ENCODE measurements at regions not wholly inside any gene's neighbourhood (a gene's known extent, or its start where the extent isn't known, plus 50 kb on each side); places are given as distances from the start of the nearest gene placed in this dataset.
"Not testable (repeated sequence)": the region's sequence is repeated elsewhere in the genome, so short reads cannot be mapped to it uniquely, and the experiment has no call there.

DNA sequence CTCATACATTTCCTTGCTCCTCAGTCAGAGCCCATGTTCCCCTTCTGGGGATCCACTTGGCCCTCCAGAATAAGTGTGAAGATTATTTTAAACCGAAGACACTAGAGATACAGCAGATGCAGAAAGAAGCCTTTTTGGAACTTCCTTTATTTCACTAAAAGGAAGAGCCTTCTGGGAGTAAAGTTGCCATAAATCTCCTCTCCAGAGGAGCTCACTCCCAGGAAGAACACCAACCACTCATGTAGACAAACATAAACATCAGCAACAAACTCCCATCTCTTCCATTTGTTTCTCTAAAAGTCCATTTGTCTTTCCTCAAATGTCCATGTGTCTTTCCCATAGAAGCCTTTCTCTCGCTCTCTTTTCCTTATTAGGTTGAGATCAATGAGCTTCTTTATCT is 62.4 kb upstream of the MSH6 start:
- H3K27ac ChIP-seq = no peak overlapping the region
- no peaks in the 10 kb centered on the region for H3K27me3 ChIP-seq (ENCODE audit: low read depth)
- no peaks in the 10 kb centered on the region for H3K4me1 ChIP-seq
- DNase-seq (no peak), ATAC-seq (no peak)
- H3K36me3 ChIP-seq = no peaks in the 10 kb centered on the region
- no peaks in the 10 kb centered on the region for H3K9me3 ChIP-seq
- TF ChIP-seq, protein P1, sequence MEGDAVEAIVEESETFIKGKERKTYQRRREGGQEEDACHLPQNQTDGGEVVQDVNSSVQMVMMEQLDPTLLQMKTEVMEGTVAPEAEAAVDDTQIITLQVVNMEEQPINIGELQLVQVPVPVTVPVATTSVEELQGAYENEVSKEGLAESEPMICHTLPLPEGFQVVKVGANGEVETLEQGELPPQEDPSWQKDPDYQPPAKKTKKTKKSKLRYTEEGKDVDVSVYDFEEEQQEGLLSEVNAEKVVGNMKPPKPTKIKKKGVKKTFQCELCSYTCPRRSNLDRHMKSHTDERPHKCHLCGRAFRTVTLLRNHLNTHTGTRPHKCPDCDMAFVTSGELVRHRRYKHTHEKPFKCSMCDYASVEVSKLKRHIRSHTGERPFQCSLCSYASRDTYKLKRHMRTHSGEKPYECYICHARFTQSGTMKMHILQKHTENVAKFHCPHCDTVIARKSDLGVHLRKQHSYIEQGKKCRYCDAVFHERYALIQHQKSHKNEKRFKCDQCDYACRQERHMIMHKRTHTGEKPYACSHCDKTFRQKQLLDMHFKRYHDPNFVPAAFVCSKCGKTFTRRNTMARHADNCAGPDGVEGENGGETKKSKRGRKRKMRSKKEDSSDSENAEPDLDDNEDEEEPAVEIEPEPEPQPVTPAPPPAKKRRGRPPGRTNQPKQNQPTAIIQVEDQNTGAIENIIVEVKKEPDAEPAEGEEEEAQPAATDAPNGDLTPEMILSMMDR (IDR thresholded peaks at IDR 0.05) = no peak
- H3K4me3 ChIP-seq = no peak overlapping the region
- intact Hi-C loops (cut with DNase I) = no loop called here

DNA sequence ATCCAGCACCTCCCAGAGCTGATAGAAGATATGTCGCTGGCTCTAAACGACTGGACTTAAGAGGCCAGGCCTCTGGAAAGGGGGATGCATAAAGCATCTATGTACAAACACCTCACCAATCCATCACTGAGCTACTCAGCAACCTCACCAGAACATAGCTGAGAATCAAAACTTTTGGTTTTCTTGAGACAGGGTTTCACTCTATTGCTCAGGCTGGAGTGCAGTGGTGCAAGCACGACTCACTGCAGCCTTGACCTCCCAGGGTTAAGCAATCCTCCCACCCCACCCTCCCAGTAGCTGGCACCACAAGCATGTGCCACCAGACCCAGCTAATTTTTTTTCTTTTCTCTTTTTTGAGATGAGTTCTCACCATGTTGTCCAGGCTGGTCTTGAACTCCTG is 62.9 kb upstream of the MSH6 start:
- ATAC-seq = no peak
- Histone ChIP-seq H3K36me3 (no peaks in the 10 kb centered on the region), H3K27me3 (ENCODE audit: low read depth) (no peaks in the 10 kb centered on the region), H3K27ac (no peak overlapping the region), H3K9me3 (no peaks in the 10 kb centered on the region), H3K4me1 (no peaks in the 10 kb centered on the region), H3K4me3 (no peak overlapping the region)
- intact Hi-C loops (cut with DNase I) = no loop called here
- TF ChIP-seq, protein P1 (IDR thresholded peaks at IDR 0.05) = no peak
- no peak for DNase-seq

DNA sequence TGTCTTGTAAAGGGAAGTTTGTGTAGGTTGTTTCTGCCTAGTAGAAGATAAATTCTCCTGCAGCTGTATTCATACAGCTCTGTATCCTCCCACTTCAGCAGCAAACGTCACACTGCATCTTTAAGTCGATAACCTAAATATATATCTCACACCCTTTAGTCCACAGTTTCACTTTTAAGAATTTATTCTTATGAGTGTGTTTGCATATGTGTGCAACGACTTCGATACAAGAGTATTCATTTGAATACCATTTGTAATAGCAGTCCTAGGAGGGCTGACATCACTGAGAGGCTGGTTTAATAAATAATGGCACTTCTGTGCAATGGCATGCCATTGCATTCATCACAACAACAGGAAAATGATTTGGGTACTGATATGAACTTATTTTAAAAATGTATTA is 63.8 kb upstream of the MSH6 start:
- intact Hi-C loops (cut with DNase I) = no loop called here
- TF ChIP-seq, protein P1 (IDR thresholded peaks at IDR 0.05) = no peak

DNA sequence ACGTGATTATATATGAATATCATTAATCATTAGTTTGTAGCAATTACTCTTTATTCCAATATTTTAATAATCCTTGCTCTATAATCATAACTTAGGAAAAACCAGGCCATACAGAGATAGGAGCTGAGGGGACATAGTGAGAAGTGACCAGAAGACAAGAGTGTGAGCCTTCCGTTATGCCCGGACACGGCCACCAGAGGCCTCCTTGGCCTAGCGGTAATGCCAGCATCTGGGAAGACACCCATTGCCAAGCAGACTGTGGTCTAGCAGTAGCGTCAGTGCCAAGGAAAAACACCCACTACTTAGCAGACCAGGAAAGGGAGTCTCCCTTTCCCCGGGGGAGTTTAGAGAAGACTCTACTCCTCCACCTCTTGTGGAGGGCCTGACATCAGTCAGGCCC is 66.6 kb upstream of the MSH6 start:
- ATAC-seq; H3K4me1 ChIP-seq; H3K27ac ChIP-seq; H3K36me3 ChIP-seq; H3K9me3 ChIP-seq; DNase-seq; H3K4me3 ChIP-seq; intact Hi-C loops (cut with DNase I); H3K27me3 ChIP-seq (ENCODE audit: low read depth): not testable (repeated sequence)

More for the DNA sequence above, 63.8 kb upstream of the MSH6 start:
- DNase-seq (no peak), ATAC-seq (no peak)
- no peaks in the 10 kb centered on the region for H3K27me3 ChIP-seq (ENCODE audit: low read depth)
- H3K27ac ChIP-seq = no peak overlapping the region
- no peaks in the 10 kb centered on the region for H3K4me1 ChIP-seq
- H3K4me3 ChIP-seq = no peak overlapping the region
- H3K9me3 ChIP-seq = no peaks in the 10 kb centered on the region
- no peaks in the 10 kb centered on the region for H3K36me3 ChIP-seq

DNA sequence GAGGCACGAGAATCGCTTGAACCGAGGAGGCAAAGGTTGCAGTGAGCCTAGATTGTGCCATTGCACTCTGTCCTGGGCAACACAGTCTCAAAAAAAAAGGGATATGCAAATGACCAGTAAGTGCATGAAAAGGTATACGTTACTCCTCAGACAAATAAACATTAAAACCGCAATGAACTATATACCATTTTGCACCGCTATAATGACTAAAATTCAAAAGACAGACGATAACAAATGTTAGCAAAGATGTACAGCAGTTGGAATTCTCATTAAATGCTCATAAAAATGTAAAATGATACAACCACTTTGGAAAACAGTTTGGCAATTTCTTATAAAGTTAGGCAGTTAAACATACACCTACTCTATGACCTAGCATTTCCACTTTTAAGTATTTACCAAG is 67.4 kb upstream of the MSH6 start:
- no peak overlapping the region for H3K27ac ChIP-seq
- ATAC-seq (no peak), DNase-seq (no peak)
- no peak overlapping the region for H3K4me3 ChIP-seq
- no peaks in the 10 kb centered on the region for H3K9me3 ChIP-seq
- TF ChIP-seq, protein P1 (IDR thresholded peaks at IDR 0.05) = no peak
- intact Hi-C loops (cut with DNase I) = no loop called here
- no peaks in the 10 kb centered on the region for H3K4me1 ChIP-seq
- no peaks in the 10 kb centered on the region for H3K36me3 ChIP-seq
- H3K27me3 ChIP-seq (ENCODE audit: low read depth) = no peaks in the 10 kb centered on the region

DNA sequence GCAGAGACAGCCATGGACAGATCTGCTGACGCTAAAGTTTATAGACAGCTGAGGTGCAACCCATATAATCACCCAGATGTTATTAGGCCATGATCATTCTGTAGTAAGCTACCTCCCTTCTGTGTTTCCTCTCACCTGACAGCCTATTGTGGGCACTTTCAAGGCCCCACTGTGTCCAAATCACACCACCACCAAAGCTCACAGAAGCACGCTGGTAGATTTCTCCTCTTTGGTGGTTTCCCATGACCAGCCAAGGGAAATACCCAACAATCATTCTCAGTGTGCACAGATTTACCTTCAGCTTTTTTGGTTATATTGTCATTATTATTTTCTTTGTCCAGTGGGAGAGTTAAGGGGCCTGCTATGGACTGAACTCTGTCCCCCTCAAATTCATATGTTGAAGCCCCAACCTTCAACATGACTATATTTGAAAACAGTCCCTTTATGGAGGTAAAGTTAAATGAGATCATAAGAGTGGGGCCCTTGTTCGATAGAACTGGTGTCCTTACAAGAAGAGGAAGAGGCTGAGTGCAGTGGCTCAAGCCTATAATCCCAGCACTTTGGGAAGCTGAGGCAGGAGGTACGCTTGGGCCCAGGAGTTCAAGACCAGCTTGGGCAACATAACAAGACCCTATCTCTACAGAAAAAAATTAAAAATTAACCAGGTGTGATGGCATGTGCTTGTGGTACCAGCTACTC is 74.0 kb upstream of the MSH6 start:
- intact Hi-C loops (cut with DNase I) = no loop called here
- H3K36me3 ChIP-seq = no peaks in the 10 kb centered on the region
- TF ChIP-seq, protein P1 (IDR thresholded peaks at IDR 0.05) = no peak
- H3K4me3 ChIP-seq = no peak overlapping the region
- no peak overlapping the region for H3K27ac ChIP-seq
- H3K4me1 ChIP-seq = no peaks in the 10 kb centered on the region
- no peaks in the 10 kb centered on the region for H3K27me3 ChIP-seq (ENCODE audit: low read depth)
- H3K9me3 ChIP-seq = no peaks in the 10 kb centered on the region
- DNase-seq (no peak), ATAC-seq (no peak)

All from lower lobe of right lung (tissue), 2 donors.